K562 (cell line): ENCODE measurements at regions not wholly inside any gene's neighbourhood (a gene's known extent, or its start where the extent isn't known, plus 50 kb on each side); places are given as distances from the start of the nearest gene placed in this dataset.

ENCODE experiments used
- CEBPB ChIP-seq: fragments of 450-650 bp; IDR thresholded peaks from 2 replicates; pipeline ENCODE4 v1.6.1; 2016; ENCODE audit warnings: missing genetic modification characterization, missing compliant biosample characterization
- ELF4 ChIP-seq: fragments of 450-650 bp; formaldehyde crosslinking; IDR thresholded peaks from 2 replicates; pipeline ENCODE4 v1.4.0; 2022; ENCODE audit warnings: missing genetic modification characterization
- FOXM1 ChIP-seq, 2 experiments: fragments of 450-650 bp in 1 of 2; sonication (generic) in 1 of 2; formaldehyde crosslinking in 1 of 2; IDR thresholded peaks; 2 replicates each; pipeline versions ENCODE4 v1.6.1 to v1.9.0; 2017 to 2022; ENCODE audit warnings: low read depth in 2 of 2, mild to moderate bottlenecking in 2 of 2, missing genetic modification reagents in 1 of 2, moderate library complexity in 1 of 2
- NR2C2 ChIP-seq, 2 experiments: fragments of 200-800 bp in 1 of 2; sonication (Bioruptor generic) in 1 of 2; sonication (generic) in 1 of 2; formaldehyde crosslinking in 1 of 2; IDR thresholded peaks; 2 replicates each; pipeline versions ENCODE4 v1.6.1 to v1.8.0; 2016 to 2022; ENCODE audit warnings: mild to moderate bottlenecking in 1 of 2, missing compliant biosample characterization in 1 of 2, missing genetic modification characterization in 1 of 2, missing genetic modification reagents in 1 of 2
- SPI1 ChIP-seq: IDR thresholded peaks from 2 replicates; pipeline ENCODE4 v1.6.1; 2011; ENCODE audit warnings: low read depth, low read length, control low read depth, borderline replicate concordance
- TAF7 ChIP-seq: fragments of 450-650 bp; IDR thresholded peaks from 2 replicates; pipeline ENCODE4 v1.6.1; 2016; ENCODE audit warnings: missing genetic modification characterization, missing compliant biosample characterization
- ZC3H4 ChIP-seq: sonication (generic); formaldehyde crosslinking; IDR thresholded peaks from 2 replicates; pipeline ENCODE4 v1.9.0; 2021; ENCODE audit warnings: missing genetic modification reagents, borderline replicate concordance
- ZNF253 ChIP-seq: fragments of 250-450 bp; sonication (Bioruptor Pico); conservative IDR thresholded peaks from 2 replicates; pipeline ENCODE4 v1.6.1; 2021; ENCODE audit warnings: mild to moderate bottlenecking
- TF ChIP-seq, protein P1 (sequence below), 3 experiments: IDR thresholded peaks in 2 of 3; conservative IDR thresholded peaks in 1 of 3; 2 replicates each; pipeline ENCODE4 v1.5.1; 2011 to 2012; ENCODE audit warnings: low read length in 3 of 3, mild to moderate bottlenecking in 3 of 3, control low read depth in 2 of 3, improper control_type of control experiment in 1 of 3, inconsistent platforms in 1 of 3, low read depth in 1 of 3, mixed read lengths in 1 of 3, moderate library complexity in 1 of 3; ENCODE audit not compliant: insufficient read depth in 2 of 3
- TF ChIP-seq, protein P2 (sequence below): sonication (generic); formaldehyde crosslinking; IDR thresholded peaks from 2 replicates; pipeline ENCODE4 v1.8.1; 2022; ENCODE audit warnings: missing genetic modification reagents
- TF ChIP-seq, protein P3 (sequence below): fragments of 250-450 bp; sonication (Bioruptor Pico); IDR thresholded peaks from 2 replicates; pipeline ENCODE4 v1.4.0; 2020; ENCODE audit warnings: mild to moderate bottlenecking, moderate library complexity

DNA sequence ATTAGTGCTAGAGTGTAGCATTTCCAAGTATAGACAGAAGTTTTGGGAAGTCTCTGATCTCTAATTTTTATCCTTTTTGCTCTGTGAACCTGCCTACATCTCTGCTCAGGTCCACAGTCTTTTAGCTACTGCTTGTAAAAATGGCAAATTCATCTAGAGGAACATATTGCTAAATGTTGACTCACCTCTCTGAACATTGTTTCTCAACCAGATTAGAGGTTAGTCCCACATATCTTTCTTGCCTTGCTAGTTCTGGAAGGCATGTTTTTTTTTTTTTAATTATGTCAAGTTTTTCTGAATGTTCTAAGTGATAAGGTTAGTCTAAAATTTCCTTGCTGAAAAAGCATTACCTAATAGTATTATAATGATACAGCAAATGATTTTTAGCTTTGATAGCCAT, 2889.6 kb upstream of the PCDH20 start:
- no peak for TF ChIP-seq TAF7 (tag)
- no peak for TF ChIP-seq SPI1
- TF ChIP-seq, protein P1, sequence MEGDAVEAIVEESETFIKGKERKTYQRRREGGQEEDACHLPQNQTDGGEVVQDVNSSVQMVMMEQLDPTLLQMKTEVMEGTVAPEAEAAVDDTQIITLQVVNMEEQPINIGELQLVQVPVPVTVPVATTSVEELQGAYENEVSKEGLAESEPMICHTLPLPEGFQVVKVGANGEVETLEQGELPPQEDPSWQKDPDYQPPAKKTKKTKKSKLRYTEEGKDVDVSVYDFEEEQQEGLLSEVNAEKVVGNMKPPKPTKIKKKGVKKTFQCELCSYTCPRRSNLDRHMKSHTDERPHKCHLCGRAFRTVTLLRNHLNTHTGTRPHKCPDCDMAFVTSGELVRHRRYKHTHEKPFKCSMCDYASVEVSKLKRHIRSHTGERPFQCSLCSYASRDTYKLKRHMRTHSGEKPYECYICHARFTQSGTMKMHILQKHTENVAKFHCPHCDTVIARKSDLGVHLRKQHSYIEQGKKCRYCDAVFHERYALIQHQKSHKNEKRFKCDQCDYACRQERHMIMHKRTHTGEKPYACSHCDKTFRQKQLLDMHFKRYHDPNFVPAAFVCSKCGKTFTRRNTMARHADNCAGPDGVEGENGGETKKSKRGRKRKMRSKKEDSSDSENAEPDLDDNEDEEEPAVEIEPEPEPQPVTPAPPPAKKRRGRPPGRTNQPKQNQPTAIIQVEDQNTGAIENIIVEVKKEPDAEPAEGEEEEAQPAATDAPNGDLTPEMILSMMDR (IDR thresholded peaks at IDR 0.05 in 2 of 3, conservative IDR thresholded peaks at IDR 0.05 in 1 of 3; ENCODE audit: insufficient read depth in 2 of 3, low read depth in 1 of 3, low read length in 3 of 3): no peak
- TF ChIP-seq ZC3H4 (CRISPR knock-in tag): no peak
- no peak for TF ChIP-seq CEBPB (tag)
- TF ChIP-seq FOXM1 (IDR thresholded peaks at IDR 0.05; ENCODE audit: low read depth): no peak
- TF ChIP-seq FOXM1 (CRISPR knock-in tag; IDR thresholded peaks at IDR 0.05; ENCODE audit: low read depth): no peak
- no peak for TF ChIP-seq ZNF253 (CRISPR knock-in tag)
- no peak for TF ChIP-seq ELF4 (CRISPR knock-in tag)
- TF ChIP-seq, protein P2, sequence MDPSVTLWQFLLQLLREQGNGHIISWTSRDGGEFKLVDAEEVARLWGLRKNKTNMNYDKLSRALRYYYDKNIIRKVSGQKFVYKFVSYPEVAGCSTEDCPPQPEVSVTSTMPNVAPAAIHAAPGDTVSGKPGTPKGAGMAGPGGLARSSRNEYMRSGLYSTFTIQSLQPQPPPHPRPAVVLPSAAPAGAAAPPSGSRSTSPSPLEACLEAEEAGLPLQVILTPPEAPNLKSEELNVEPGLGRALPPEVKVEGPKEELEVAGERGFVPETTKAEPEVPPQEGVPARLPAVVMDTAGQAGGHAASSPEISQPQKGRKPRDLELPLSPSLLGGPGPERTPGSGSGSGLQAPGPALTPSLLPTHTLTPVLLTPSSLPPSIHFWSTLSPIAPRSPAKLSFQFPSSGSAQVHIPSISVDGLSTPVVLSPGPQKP (CRISPR knock-in tag): no peak
- TF ChIP-seq, protein P3, sequence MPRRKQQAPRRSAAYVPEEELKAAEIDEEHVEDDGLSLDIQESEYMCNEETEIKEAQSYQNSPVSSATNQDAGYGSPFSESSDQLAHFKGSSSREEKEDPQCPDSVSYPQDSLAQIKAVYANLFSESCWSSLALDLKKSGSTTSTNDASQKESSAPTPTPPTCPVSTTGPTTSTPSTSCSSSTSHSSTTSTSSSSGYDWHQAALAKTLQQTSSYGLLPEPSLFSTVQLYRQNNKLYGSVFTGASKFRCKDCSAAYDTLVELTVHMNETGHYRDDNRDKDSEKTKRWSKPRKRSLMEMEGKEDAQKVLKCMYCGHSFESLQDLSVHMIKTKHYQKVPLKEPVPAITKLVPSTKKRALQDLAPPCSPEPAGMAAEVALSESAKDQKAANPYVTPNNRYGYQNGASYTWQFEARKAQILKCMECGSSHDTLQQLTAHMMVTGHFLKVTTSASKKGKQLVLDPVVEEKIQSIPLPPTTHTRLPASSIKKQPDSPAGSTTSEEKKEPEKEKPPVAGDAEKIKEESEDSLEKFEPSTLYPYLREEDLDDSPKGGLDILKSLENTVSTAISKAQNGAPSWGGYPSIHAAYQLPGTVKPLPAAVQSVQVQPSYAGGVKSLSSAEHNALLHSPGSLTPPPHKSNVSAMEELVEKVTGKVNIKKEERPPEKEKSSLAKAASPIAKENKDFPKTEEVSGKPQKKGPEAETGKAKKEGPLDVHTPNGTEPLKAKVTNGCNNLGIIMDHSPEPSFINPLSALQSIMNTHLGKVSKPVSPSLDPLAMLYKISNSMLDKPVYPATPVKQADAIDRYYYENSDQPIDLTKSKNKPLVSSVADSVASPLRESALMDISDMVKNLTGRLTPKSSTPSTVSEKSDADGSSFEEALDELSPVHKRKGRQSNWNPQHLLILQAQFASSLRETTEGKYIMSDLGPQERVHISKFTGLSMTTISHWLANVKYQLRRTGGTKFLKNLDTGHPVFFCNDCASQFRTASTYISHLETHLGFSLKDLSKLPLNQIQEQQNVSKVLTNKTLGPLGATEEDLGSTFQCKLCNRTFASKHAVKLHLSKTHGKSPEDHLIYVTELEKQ (CRISPR knock-in tag): no peak
- TF ChIP-seq NR2C2 (CRISPR knock-in tag; IDR thresholded peaks at IDR 0.05): no peak
- TF ChIP-seq NR2C2 (tag; IDR thresholded peaks at IDR 0.05): no peak
